ENCODE measurements at regions not wholly inside any gene's neighbourhood (a gene's known extent, or its start where the extent isn't known, plus 50 kb on each side); places are given as distances from the start of the nearest gene placed in this dataset.

GRCh38 chr21:39034590-39035536 is 148.4 kb downstream of the PSMG1 start:
- in situ Hi-C loops (cut with HindIII; ENCODE audit: low sequenced_read_pairs), result no loop called here
- DNase-seq (ENCODE audit: low spot score), result no peak

DNA sequence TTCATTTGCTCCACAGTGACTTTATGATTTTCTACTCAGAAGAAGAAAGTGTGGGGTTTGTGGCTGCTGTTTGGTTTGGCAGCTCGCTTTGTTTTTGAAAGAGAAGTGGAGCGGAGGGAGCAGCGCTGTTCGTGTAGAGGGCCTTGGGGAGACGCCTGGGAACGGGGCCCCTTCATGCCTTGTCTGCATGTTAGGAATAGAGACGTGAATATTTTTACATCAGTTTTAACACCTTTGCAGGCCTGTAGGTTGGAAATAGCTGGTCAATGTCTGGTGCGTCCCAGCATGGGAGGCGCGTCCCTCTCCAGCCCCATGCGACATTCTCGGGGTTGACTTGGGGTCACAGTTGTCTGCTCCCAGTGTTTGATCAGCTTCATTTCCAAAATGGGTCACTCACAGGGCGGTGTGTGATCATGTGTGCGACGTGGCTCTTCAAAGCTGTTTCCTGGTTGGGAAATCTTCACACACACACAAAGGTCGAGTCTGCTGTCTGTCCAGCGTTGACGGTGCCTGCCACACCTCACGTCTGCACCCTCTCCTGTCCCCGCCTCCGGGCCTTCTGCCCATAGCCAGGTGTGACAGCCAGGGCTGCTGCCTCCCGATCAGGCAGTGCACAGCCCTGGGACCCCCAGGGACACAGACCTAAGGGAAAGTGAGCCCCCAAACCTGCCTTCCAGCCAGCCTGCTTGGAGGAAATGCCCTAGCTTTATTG is 149.2 kb downstream of the PSMG1 start:
- in situ Hi-C loops (cut with HindIII; ENCODE audit: low sequenced_read_pairs), result no loop called here
- no peak for DNase-seq (ENCODE audit: low spot score)

- no peak for DNase-seq (ENCODE audit: low spot score)
- in situ Hi-C loops (cut with HindIII; ENCODE audit: low sequenced_read_pairs), result no loop called here
Measured at GRCh38 chr21:39029900-39030884, 153.1 kb downstream of the PSMG1 start.

DNA sequence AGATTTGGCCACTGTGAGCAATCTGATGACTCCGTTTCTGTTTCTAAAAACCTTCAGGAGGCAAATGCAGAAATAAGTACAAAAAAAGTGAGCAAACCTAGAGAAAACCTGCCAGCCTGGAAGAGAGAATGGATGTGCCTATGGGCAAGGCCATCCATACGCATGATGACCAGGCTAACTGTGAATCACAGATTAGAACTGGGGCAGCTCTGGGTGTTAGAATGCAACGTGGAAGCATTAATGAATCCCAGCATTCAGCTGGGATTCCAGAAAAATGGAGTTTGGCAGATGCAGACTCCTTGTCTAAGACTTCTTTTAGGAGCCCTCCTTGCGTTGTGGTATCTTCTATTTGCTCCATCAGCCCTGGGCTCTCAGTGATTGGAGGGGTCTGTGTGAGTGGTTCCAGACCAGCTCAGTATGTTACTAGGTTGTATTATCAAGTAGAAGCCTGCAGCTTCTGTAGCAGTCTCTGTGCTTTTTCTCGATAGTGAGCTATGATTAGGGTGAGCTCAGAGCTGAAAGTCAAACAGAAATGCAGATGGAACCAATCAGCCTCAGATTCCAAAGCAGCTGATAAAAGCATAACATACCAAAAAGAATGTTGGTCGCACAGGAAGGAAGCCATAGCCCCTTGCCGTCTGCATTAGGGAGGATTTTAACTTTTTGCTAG is 154.0 kb downstream of the PSMG1 start:
- in situ Hi-C loops (cut with HindIII; ENCODE audit: low sequenced_read_pairs), result no loop called here
- DNase-seq (ENCODE audit: low spot score), result no peak

GRCh38 chr21:39025198-39025597 is 158.1 kb downstream of the PSMG1 start:
- in situ Hi-C loops (cut with HindIII; ENCODE audit: low sequenced_read_pairs), result no loop called here
- DNase-seq (ENCODE audit: low spot score), result no peak

DNA sequence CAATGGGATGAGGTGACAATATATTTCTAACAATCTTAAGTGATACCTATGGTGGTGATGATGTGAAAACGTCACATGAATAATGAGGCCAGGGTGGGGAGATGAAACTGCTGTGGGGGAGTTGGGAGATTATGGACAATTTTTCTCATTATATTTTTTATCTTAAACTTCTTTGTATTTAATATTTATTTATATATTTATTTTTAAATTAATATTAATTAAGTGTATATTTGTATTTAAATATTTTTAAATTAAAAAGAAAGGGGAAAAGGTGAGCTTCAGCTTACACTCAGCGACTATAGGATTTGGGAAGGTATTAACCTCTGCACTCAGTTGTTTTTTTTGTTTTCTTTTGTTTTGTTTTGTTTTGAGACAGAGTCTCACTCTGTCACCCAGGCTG is 158.7 kb downstream of the PSMG1 start:
- in situ Hi-C loops (cut with HindIII; ENCODE audit: low sequenced_read_pairs), result no loop called here
- no peak for DNase-seq (ENCODE audit: low spot score)

- DNase-seq (ENCODE audit: low spot score), result no peak
- in situ Hi-C loops (cut with HindIII; ENCODE audit: low sequenced_read_pairs), result no loop called here
Measured at GRCh38 chr21:39022863-39023693, 160.2 kb downstream of the PSMG1 start.

DNA sequence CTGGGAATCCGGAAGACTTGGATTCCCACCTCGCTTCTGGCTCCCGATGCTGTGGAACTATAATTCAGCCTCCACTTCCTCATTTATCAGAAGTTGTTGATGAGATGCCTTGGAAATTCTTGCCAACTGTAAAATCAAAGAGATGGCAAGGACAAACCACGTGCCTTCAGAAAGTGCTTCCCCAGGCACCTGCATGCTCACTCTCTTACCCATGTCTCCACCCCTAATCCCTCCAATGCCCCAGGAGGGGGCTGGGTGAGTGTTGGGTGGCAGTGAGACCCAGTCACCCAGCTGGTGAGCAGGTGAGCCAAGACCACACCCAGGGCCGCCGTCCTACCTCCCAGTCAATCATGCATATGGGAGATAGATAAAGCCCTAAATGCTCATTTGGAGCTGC is 160.8 kb downstream of the PSMG1 start:
- DNase-seq (ENCODE audit: low spot score), result no peak
- in situ Hi-C loops (cut with HindIII; ENCODE audit: low sequenced_read_pairs), result no loop called here

- DNase-seq (ENCODE audit: low spot score), result no peak
- in situ Hi-C loops (cut with HindIII; ENCODE audit: low sequenced_read_pairs), result no loop called here
Measured at GRCh38 chr21:39022035-39022434, 161.2 kb downstream of the PSMG1 start.

GRCh38 chr21:39021478-39021832 is 161.8 kb downstream of the PSMG1 start:
- in situ Hi-C loops (cut with HindIII; ENCODE audit: low sequenced_read_pairs), result no loop called here
- no peak for DNase-seq (ENCODE audit: low spot score)

DNA sequence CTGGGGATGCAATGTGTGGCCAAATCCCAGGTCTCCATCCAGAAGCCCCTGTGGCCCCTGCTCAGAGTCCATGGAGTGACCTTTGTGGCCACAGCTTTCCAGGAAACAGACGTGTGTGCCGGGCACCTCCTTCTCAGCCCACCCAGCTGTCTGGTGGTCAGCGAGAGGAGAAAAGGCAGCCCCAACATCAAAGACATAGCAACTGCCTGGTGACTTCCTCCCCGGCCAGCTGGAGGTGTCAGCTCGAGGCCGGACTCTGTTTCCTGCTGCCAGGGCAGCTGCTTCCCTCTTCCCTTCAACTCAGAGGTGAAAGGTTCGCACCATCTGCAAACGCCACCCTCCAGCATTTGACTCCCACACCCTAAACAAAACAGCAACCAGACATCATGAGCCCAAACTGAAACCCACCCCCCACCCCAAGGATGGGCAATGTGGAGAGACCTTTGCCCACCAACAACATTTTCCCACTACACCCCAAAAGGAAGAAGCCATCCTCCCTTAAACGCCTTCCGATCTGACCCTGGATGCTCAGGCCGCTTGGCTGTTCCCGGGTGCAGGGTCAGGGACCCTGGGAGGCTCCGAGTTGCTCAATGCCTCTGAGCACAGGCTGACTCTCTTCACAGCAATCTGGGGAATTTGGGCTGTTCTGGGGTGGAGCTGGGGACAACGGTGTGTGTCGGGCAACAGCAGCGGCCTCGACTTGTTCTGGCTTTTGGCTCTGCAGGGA is 162.3 kb downstream of the PSMG1 start:
- in situ Hi-C loops (cut with HindIII; ENCODE audit: low sequenced_read_pairs), result no loop called here

DNA sequence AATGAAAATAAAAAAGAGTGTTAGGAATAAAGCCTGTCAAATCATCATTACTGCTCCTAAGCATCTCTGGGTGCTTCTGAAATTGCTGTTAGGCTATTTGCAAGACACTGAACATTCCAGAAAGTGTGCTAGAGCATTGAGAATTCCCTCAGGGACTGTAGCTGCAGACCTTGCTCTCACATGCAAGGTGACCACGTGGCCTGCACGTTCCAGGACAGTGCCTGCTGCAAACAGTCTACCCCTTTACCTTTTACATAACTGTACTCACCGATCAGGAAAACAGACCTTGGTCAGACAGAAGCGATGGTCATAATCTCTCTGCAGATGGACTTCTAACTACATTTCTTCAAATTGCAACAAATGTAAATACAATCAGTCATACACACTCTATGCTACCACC is 164.5 kb downstream of the PSMG1 start:
- in situ Hi-C loops (cut with HindIII; ENCODE audit: low sequenced_read_pairs), result no loop called here
- DNase-seq (ENCODE audit: low spot score), result no peak

More for the DNA sequence above, 162.3 kb downstream of the PSMG1 start:
- DNase-seq (ENCODE audit: low spot score), result no peak

DNA sequence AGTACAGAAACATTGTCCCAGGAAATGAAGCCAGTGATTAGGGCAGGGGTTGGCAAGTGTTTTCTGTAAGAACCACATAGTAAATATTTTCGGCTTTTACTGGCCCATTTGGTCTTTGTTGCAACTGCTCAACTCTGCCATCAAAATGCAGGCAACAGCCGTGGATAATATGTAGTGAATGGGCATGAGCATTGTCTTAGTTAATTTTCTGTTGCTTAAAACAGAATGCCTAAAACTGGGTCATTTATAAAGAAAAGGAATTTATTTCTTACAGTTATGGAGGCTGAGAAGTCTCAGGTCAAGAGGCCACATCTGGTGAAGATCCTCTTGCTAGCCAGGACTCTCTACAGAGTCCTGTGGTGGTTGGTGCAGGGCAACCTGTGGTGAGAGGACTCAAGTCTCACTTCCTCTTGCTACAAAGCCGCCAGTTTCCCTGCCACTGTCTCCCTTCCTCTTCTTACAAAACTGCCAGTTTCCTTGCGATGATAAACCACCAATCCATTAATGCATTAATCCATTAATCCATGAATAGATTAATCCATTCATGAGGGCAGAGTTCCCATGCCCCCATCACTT is 166.4 kb downstream of the PSMG1 start:
- in situ Hi-C loops (cut with HindIII; ENCODE audit: low sequenced_read_pairs), result no loop called here
- no peak for DNase-seq (ENCODE audit: low spot score)

GRCh38 chr21:39014747-39015146 is 168.5 kb downstream of the PSMG1 start:
- in situ Hi-C loops (cut with HindIII; ENCODE audit: low sequenced_read_pairs), result no loop called here
- DNase-seq (ENCODE audit: low spot score), result no peak

DNA sequence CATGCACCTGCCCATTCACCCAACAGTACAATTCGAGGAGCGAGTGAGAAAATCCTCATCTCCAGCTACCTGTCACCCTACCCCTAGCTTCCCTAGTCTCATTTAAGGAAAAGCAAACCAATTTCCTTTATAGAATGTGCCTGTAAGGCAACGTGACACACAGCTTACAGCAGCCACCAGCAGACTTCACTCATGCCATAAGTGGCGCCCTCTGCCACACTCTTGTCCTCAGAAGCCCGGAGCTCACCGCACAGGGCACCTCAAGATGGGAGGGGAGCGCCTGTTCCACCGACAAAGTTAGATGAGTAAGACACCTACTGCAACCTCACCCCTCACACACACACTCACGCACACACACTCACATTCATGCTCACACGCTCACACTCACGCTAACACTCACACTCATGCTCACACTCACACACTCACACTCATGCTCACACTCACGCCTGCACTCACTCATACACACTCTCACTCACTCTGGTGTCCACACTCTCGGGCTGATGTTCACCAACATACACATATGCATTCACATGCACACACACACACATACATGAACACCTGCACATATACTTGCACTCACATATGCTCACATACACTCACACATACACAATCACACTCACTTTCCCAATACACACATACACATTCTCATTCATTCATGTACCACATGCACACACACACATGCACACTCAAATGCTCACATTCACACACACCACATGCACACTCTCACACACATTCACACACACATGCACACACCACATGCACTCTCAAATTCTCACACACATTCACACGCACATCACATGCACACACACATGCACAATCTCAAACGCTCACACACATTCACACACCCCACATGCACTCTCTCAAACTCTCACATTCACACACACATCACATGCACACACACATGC is 170.7 kb downstream of the PSMG1 start:
- no peak for DNase-seq (ENCODE audit: low spot score)

DNA sequence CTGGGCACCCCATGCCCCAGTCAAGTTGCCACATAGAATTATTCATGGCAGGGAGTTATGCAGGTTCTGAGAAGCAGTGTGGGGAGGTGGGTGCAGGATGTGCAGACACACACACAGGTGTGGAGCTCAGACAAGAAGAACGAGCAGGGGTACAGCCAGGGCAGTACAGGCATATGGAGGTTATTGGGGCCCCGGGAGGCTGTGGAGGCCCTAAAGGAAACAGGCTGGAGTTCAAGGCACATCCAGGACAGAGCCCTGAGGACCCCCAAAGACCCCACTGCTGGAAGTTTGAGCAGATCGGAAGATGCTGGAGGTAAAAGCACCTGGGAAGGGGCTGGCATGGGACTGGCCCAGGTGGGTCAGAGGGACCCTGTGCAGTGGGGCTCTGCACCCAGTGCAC is 171.3 kb downstream of the PSMG1 start:
- no peak for DNase-seq (ENCODE audit: low spot score)
- in situ Hi-C loops (cut with HindIII; ENCODE audit: low sequenced_read_pairs), result no loop called here

More for the DNA sequence above, 170.7 kb downstream of the PSMG1 start:
- in situ Hi-C loops (cut with HindIII; ENCODE audit: low sequenced_read_pairs), result no loop called here
